ENCODE measurements at regions not wholly inside any gene's neighbourhood (a gene's known extent, or its start where the extent isn't known, plus 50 kb on each side); places are given as distances from the start of the nearest gene placed in this dataset.

- peaks cover 3% of the 10 kb centered on the region for H3K9me3 ChIP-seq (ENCODE audit: control insufficient read depth, low read length, poor library complexity, severe bottlenecking)
- DNase-seq (no peak), ATAC-seq (no peak)
- no peaks in the 10 kb centered on the region for H3K4me1 Mint-ChIP-seq
- no peak overlapping the region for H3K4me3 Mint-ChIP-seq
- H3K27ac Mint-ChIP-seq, result no peak overlapping the region
- no peaks in the 10 kb centered on the region for H3K27me3 Mint-ChIP-seq
- H3K36me3 Mint-ChIP-seq (ENCODE audit: low read depth), result no peaks in the 10 kb centered on the region
These were observed 828.1 kb upstream of the GRAMD2B start for GRCh38 chr5:125595095-125595494.

- no peaks in the 10 kb centered on the region for H3K27me3 Mint-ChIP-seq
- peaks cover 3% of the 10 kb centered on the region for H3K9me3 ChIP-seq (ENCODE audit: control insufficient read depth, low read length, poor library complexity, severe bottlenecking)
- H3K4me3 Mint-ChIP-seq, result no peak overlapping the region
- no peak overlapping the region for H3K27ac Mint-ChIP-seq
- ATAC-seq (no peak), DNase-seq (no peak)
- H3K36me3 Mint-ChIP-seq (ENCODE audit: low read depth), result no peaks in the 10 kb centered on the region
- H3K4me1 Mint-ChIP-seq, result no peaks in the 10 kb centered on the region
These were observed 827.4 kb upstream of the GRAMD2B start for GRCh38 chr5:125595845-125596244.

DNA sequence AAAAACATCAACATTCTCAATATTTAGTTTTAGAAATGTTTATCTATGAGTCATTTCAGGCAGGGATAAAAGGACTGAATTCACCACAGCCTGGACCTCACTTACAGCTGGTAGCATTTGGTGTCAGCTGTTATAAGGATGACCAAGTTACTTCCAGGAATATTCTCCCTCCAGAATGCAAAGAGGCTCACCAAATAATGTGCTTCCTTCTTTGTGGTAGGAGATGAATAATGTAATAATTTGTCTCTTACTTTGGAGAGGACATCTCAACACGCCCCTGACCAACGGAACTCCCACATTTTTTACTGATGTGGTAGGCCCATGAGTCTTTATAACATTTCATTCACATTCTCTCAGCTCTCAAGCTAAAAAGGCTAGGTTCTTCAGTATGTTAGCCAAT lies 825.9 kb upstream of the GRAMD2B start:
- ATAC-seq (no peak), DNase-seq (no peak)
- H3K9me3 ChIP-seq (ENCODE audit: control insufficient read depth, low read length, poor library complexity, severe bottlenecking), result no peaks in the 10 kb centered on the region
- no peaks in the 10 kb centered on the region for H3K36me3 Mint-ChIP-seq (ENCODE audit: low read depth)
- H3K4me3 Mint-ChIP-seq, result no peak overlapping the region
- H3K4me1 Mint-ChIP-seq, result no peaks in the 10 kb centered on the region
- H3K27me3 Mint-ChIP-seq, result no peaks in the 10 kb centered on the region
- no peak overlapping the region for H3K27ac Mint-ChIP-seq

GRCh38 chr5:125600559-125600958 lies 822.6 kb upstream of the GRAMD2B start:
- Mint-ChIP-seq H3K27me3 (no peaks in the 10 kb centered on the region), H3K4me1 (no peaks in the 10 kb centered on the region), H3K36me3 (ENCODE audit: low read depth) (no peaks in the 10 kb centered on the region), H3K4me3 (no peak overlapping the region), H3K27ac (no peak overlapping the region)
- no peaks in the 10 kb centered on the region for H3K9me3 ChIP-seq (ENCODE audit: control insufficient read depth, low read length, poor library complexity, severe bottlenecking)
- DNase-seq, result no peak
- ATAC-seq, result no peak

DNA sequence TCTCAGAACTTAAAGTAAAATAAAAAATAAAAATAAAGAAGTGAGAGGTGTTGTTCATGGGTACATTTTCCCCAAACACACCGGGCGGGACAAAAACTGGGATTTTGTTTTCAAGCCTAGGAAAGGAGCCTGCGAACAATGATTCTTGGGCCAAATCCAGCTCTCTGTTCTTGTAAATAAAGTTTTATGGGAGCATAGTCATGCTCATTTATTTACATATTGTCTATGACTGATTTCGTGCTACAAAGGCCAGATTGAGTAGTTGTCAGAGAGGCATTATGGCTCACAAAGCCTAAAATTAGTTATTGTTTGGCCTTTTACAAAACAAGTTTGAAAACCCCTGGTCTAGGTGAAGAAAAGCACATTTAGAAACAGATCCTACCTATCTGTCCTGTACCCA lies 821.0 kb upstream of the GRAMD2B start:
- Mint-ChIP-seq H3K27me3 (no peaks in the 10 kb centered on the region), H3K4me3 (no peak overlapping the region), H3K36me3 (ENCODE audit: low read depth) (no peaks in the 10 kb centered on the region), H3K4me1 (no peaks in the 10 kb centered on the region), H3K27ac (no peak overlapping the region)
- DNase-seq (no peak), ATAC-seq (no peak)
- H3K9me3 ChIP-seq (ENCODE audit: control insufficient read depth, low read length, poor library complexity, severe bottlenecking), result no peaks in the 10 kb centered on the region

GRCh38 chr5:125603321-125603720 lies 819.9 kb upstream of the GRAMD2B start:
- ATAC-seq (no peak), DNase-seq (no peak)
- Mint-ChIP-seq H3K4me1 (no peaks in the 10 kb centered on the region), H3K27me3 (no peaks in the 10 kb centered on the region), H3K4me3 (no peak overlapping the region), H3K36me3 (ENCODE audit: low read depth) (no peaks in the 10 kb centered on the region), H3K27ac (no peak overlapping the region)
- no peaks in the 10 kb centered on the region for H3K9me3 ChIP-seq (ENCODE audit: control insufficient read depth, low read length, poor library complexity, severe bottlenecking)

- DNase-seq, result no peak
- no peak for ATAC-seq
- H3K27ac Mint-ChIP-seq, result no peak overlapping the region
- H3K36me3 Mint-ChIP-seq (ENCODE audit: low read depth), result no peaks in the 10 kb centered on the region
- H3K9me3 ChIP-seq (ENCODE audit: control insufficient read depth, low read length, poor library complexity, severe bottlenecking), result no peaks in the 10 kb centered on the region
- H3K4me3 Mint-ChIP-seq, result no peak overlapping the region
- H3K27me3 Mint-ChIP-seq, result no peaks in the 10 kb centered on the region
- H3K4me1 Mint-ChIP-seq, result no peaks in the 10 kb centered on the region
These were observed 819.1 kb upstream of the GRAMD2B start for GRCh38 chr5:125604104-125604503.

DNA sequence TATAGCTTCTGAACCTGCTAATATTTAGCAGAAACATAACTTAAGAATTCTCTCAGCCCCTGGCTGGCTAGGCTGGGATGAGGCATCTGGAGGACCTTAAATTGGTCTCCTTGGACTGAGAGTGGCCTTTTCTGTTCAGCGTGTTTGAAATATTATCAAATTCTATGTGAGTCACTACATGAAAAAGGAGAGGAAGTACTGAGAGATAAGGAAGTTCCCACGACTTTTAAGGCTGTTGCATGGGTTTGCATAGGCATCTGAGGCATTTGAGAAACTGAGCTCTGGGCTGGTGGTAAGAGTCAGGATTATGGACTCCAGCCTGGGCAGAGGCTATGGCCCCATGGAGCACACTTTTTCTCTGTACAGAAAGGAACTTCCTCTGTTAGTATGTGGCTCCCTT lies 816.2 kb upstream of the GRAMD2B start:
- Mint-ChIP-seq H3K27me3 (no peaks in the 10 kb centered on the region), H3K4me3 (no peak overlapping the region), H3K27ac (no peak overlapping the region), H3K36me3 (ENCODE audit: low read depth) (no peaks in the 10 kb centered on the region), H3K4me1 (no peaks in the 10 kb centered on the region)
- no peak for ATAC-seq
- no peaks in the 10 kb centered on the region for H3K9me3 ChIP-seq (ENCODE audit: control insufficient read depth, low read length, poor library complexity, severe bottlenecking)
- no peak for DNase-seq

- ATAC-seq, result no peak
- DNase-seq, result no peak
- no peak overlapping the region for H3K27ac Mint-ChIP-seq
- H3K4me1 Mint-ChIP-seq, result no peaks in the 10 kb centered on the region
- H3K27me3 Mint-ChIP-seq, result no peaks in the 10 kb centered on the region
- no peaks in the 10 kb centered on the region for H3K9me3 ChIP-seq (ENCODE audit: control insufficient read depth, low read length, poor library complexity, severe bottlenecking)
- H3K36me3 Mint-ChIP-seq (ENCODE audit: low read depth), result no peaks in the 10 kb centered on the region
- no peak overlapping the region for H3K4me3 Mint-ChIP-seq
These were observed 814.2 kb upstream of the GRAMD2B start for GRCh38 chr5:125609011-125609410.

GRCh38 chr5:125610892-125611291 lies 812.3 kb upstream of the GRAMD2B start:
- no peak overlapping the region for H3K27ac Mint-ChIP-seq
- DNase-seq, result no peak
- no peaks in the 10 kb centered on the region for H3K9me3 ChIP-seq (ENCODE audit: control insufficient read depth, low read length, poor library complexity, severe bottlenecking)
- ATAC-seq, result no peak
- no peaks in the 10 kb centered on the region for H3K4me1 Mint-ChIP-seq
- no peak overlapping the region for H3K4me3 Mint-ChIP-seq
- no peaks in the 10 kb centered on the region for H3K36me3 Mint-ChIP-seq (ENCODE audit: low read depth)
- no peaks in the 10 kb centered on the region for H3K27me3 Mint-ChIP-seq

DNA sequence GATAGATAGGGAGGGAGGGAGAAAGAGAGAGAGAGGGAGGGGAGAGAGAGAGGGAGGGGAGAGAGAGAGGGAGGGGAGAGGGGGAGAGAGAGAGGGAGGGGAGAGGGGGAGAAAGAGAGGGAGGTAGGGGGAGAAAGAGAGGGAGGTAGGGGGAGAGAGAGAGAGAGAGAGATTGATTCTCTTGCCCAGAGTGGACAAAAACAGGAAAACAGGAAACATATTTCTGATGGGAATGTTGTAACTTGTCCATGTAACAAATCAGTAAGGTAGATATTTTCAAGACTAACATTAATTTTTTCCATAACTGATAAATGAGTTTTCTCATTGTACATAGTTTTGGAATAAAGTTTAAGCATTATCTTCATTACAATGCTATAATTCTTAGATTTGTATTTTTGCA lies 811.7 kb upstream of the GRAMD2B start:
- H3K9me3 ChIP-seq (ENCODE audit: control insufficient read depth, low read length, poor library complexity, severe bottlenecking), result no peaks in the 10 kb centered on the region
- H3K4me1 Mint-ChIP-seq, result no peaks in the 10 kb centered on the region

DNA sequence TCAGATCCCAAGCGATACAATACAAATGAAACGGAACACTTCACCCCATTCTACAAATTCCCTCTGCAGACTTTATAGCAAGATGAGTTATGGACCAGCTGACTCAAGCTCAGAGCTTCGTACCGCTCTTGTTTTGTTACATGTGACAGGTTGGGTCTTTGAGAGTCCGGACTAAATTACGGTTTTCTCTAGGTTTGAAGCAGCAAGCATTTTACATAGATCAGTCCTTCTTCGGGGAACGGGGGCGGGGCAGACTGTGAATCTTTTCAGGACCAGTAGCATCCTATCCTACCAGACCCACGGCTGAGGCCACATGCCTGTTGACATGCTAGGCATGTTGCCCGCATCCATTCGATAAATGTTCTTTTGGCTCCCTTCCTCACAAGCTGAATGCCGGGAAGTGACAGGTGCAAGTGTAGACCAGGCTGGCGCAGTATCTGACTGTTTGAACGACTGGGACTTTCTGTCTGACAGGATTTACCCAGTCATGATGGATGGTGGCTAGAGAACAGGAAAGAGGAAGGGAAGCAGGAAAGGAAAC lies 811.0 kb upstream of the GRAMD2B start:
- H3K9me3 ChIP-seq (ENCODE audit: control insufficient read depth, low read length, poor library complexity, severe bottlenecking), result no peaks in the 10 kb centered on the region
- no peak for DNase-seq
- no peaks in the 10 kb centered on the region for H3K4me1 Mint-ChIP-seq
- no peak overlapping the region for H3K27ac Mint-ChIP-seq
- no peak overlapping the region for H3K4me3 Mint-ChIP-seq
- ATAC-seq, result no peak
- H3K36me3 Mint-ChIP-seq (ENCODE audit: low read depth), result no peaks in the 10 kb centered on the region
- H3K27me3 Mint-ChIP-seq, result no peaks in the 10 kb centered on the region

More for the DNA sequence above, 811.7 kb upstream of the GRAMD2B start:
- no peak overlapping the region for H3K27ac Mint-ChIP-seq
- DNase-seq, result no peak
- no peak overlapping the region for H3K4me3 Mint-ChIP-seq
- no peak for ATAC-seq
- H3K27me3 Mint-ChIP-seq, result no peaks in the 10 kb centered on the region
- no peaks in the 10 kb centered on the region for H3K36me3 Mint-ChIP-seq (ENCODE audit: low read depth)

DNA sequence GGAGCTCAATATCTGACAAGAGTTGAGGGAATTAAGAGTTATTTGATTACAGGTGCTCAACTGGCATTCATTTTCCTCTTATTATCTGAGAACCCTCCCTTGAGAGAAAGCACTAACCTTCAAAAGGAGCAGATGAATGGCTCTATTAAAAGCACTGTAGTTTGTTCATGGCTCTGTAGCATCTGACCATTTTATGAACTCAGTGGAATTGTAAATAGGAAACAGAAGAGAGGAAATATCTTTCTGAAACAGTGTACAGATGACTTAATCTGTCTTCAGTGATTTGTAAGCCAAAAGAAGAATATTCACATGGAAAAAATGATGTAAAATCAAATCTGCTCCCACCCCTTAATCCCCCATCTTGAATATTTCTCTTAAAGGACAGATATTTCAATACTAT lies 810.4 kb upstream of the GRAMD2B start:
- Mint-ChIP-seq H3K36me3 (ENCODE audit: low read depth) (no peaks in the 10 kb centered on the region), H3K27ac (no peak overlapping the region), H3K4me3 (no peak overlapping the region), H3K27me3 (no peaks in the 10 kb centered on the region), H3K4me1 (no peaks in the 10 kb centered on the region)
- no peaks in the 10 kb centered on the region for H3K9me3 ChIP-seq (ENCODE audit: control insufficient read depth, low read length, poor library complexity, severe bottlenecking)
- no peak for ATAC-seq
- no peak for DNase-seq

GRCh38 chr5:125630237-125630636 lies 793.0 kb upstream of the GRAMD2B start:
- DNase-seq (no peak), ATAC-seq (no peak)
- no peaks in the 10 kb centered on the region for H3K9me3 ChIP-seq (ENCODE audit: control insufficient read depth, low read length, poor library complexity, severe bottlenecking)
- Mint-ChIP-seq H3K4me3 (no peak overlapping the region), H3K36me3 (ENCODE audit: low read depth) (no peaks in the 10 kb centered on the region), H3K4me1 (no peaks in the 10 kb centered on the region), H3K27me3 (no peaks in the 10 kb centered on the region), H3K27ac (no peak overlapping the region)

DNA sequence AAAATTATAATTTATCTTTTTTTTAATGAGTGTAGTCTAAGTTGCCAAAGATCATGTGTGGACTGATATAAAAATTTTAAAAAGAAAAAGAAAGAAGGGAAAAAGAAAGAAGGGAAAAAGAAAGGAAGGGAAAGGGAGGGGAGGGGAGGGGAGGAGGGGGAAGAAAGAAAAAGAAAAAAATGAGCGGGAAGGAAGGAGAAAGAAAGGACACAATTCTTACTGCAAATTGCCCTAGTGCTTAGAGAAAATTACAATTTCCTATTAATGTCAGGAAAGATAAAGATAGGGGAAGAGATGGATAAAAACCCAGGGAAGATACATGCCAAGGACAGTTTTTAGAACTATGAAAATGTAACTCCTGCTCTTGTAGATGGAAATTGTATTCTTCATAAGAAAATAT lies 789.7 kb upstream of the GRAMD2B start:
- Mint-ChIP-seq H3K4me3 (no peak overlapping the region), H3K27me3 (no peaks in the 10 kb centered on the region), H3K27ac (no peak overlapping the region), H3K36me3 (ENCODE audit: low read depth) (no peaks in the 10 kb centered on the region), H3K4me1 (no peaks in the 10 kb centered on the region)
- ATAC-seq, result no peak
- DNase-seq, result no peak
- H3K9me3 ChIP-seq (ENCODE audit: control insufficient read depth, low read length, poor library complexity, severe bottlenecking), result no peaks in the 10 kb centered on the region
